ENCODE measurements at regions not wholly inside any gene's neighbourhood (a gene's known extent, or its start where the extent isn't known, plus 50 kb on each side); places are given as distances from the start of the nearest gene placed in this dataset.

DNA sequence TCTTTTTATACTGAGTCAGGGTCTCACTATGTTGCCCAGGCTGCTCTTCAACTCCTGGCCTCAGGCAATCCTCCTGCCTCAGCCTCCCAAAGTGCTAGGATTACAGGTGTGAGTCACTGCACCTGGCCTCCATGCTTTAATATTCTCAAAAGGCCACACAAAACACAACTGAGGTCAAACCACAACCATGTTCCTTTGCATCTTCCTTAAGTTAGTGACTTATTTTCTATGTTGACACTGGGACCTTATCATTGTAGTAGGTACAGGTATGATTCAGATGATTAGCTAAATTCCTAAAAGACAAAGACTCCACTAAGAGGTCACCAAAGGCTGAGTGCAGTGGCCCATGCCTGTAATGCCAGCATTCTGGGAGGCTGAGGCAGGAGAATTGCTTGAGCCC lies 131.9 kb upstream of the ATP1B1 start:
- Histone ChIP-seq H3K9ac (ENCODE audit: low read length) (no peak overlapping the region), H3K36me3 (ENCODE audit: insufficient read depth, low read length) (no peaks in the 10 kb centered on the region), H3K9me3 (ENCODE audit: insufficient read depth, low read depth, low read length) (no peaks in the 10 kb centered on the region), H3K27ac (ENCODE audit: low read depth, low read length) (no peak overlapping the region), H2AFZ (ENCODE audit: low read depth, low read length) (no peak overlapping the region), H3K79me2 (ENCODE audit: insufficient read depth, low read length) (no peaks in the 10 kb centered on the region), H3K27me3 (ENCODE audit: insufficient read depth, low read length) (no peaks in the 10 kb centered on the region), H3K4me3 (ENCODE audit: insufficient read depth, low read depth, low read length) (no peak overlapping the region), H3K4me2 (ENCODE audit: low read length) (no peak overlapping the region), H4K20me1 (ENCODE audit: insufficient read depth, low read length) (no peaks in the 10 kb centered on the region), H3K4me1 (ENCODE audit: insufficient read depth, low read length) (no peaks in the 10 kb centered on the region)
- Mint-ChIP-seq H3K9me3 (ENCODE audit: unreplicated experiment) (no peaks in the 10 kb centered on the region), H3K27me3 (ENCODE audit: low read depth, unreplicated experiment) (peaks cover 1% of the 10 kb centered on the region), H3K27ac (ENCODE audit: unreplicated experiment) (no peak overlapping the region), H3K4me1 (ENCODE audit: low read depth, unreplicated experiment) (no peaks in the 10 kb centered on the region), H3K4me3 (ENCODE audit: unreplicated experiment) (no peak overlapping the region), H3K36me3 (ENCODE audit: low read depth, unreplicated experiment) (peaks cover 2% of the 10 kb centered on the region)
- DNase-seq (ENCODE audit: low read depth), result no peak
- FAIRE-seq, result no peak
- TF ChIP-seq, protein P1, sequence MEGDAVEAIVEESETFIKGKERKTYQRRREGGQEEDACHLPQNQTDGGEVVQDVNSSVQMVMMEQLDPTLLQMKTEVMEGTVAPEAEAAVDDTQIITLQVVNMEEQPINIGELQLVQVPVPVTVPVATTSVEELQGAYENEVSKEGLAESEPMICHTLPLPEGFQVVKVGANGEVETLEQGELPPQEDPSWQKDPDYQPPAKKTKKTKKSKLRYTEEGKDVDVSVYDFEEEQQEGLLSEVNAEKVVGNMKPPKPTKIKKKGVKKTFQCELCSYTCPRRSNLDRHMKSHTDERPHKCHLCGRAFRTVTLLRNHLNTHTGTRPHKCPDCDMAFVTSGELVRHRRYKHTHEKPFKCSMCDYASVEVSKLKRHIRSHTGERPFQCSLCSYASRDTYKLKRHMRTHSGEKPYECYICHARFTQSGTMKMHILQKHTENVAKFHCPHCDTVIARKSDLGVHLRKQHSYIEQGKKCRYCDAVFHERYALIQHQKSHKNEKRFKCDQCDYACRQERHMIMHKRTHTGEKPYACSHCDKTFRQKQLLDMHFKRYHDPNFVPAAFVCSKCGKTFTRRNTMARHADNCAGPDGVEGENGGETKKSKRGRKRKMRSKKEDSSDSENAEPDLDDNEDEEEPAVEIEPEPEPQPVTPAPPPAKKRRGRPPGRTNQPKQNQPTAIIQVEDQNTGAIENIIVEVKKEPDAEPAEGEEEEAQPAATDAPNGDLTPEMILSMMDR (IDR thresholded peaks at IDR 0.05; ENCODE audit: insufficient read depth, low read depth, low read length), result no peak
- TF ChIP-seq EZH2 (IDR thresholded peaks at IDR 0.05; ENCODE audit: insufficient read depth, low read length), result no peak

DNA sequence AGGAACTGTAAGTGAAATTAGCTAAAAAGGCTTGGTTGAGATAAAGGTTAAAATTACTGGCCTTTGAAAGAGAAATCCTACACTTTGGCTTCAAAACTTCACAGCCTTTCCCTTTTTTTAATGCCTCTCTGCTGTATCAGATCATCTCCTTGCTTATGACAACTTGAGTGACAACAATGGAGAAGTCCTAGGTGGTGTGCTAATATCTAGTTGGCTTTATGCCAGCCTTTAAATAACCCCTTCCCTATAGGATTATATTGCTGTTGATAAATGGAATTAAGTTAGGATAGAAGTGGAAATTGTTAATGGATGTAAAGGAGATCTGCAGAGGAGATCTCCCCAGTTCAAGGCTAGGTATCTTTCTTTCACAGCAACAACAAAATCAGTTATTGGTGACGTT lies 130.2 kb upstream of the ATP1B1 start:
- Mint-ChIP-seq H3K27ac (ENCODE audit: unreplicated experiment) (no peak overlapping the region), H3K36me3 (ENCODE audit: low read depth, unreplicated experiment) (peaks cover 2% of the 10 kb centered on the region), H3K27me3 (ENCODE audit: low read depth, unreplicated experiment) (peaks cover 1% of the 10 kb centered on the region), H3K9me3 (ENCODE audit: unreplicated experiment) (no peaks in the 10 kb centered on the region), H3K4me3 (ENCODE audit: unreplicated experiment) (no peak overlapping the region), H3K4me1 (ENCODE audit: low read depth, unreplicated experiment) (no peaks in the 10 kb centered on the region)
- no peaks in the 10 kb centered on the region for H4K20me1 ChIP-seq (ENCODE audit: insufficient read depth, low read length)
- H3K9ac ChIP-seq (ENCODE audit: low read length), result no peak overlapping the region
- no peak overlapping the region for H3K4me3 ChIP-seq (ENCODE audit: insufficient read depth, low read depth, low read length)
- H3K27me3 ChIP-seq (ENCODE audit: insufficient read depth, low read length), result no peaks in the 10 kb centered on the region
- no peak overlapping the region for H3K27ac ChIP-seq (ENCODE audit: low read depth, low read length)
- no peak for DNase-seq (ENCODE audit: low read depth)
- no peaks in the 10 kb centered on the region for H3K79me2 ChIP-seq (ENCODE audit: insufficient read depth, low read length)
- no peak overlapping the region for H3K4me2 ChIP-seq (ENCODE audit: low read length)
- H3K4me1 ChIP-seq (ENCODE audit: insufficient read depth, low read length), result no peaks in the 10 kb centered on the region
- no peaks in the 10 kb centered on the region for H3K36me3 ChIP-seq (ENCODE audit: insufficient read depth, low read length)
- no peak overlapping the region for H2AFZ ChIP-seq (ENCODE audit: low read depth, low read length)
- no peak for FAIRE-seq
- TF ChIP-seq, protein P1 (IDR thresholded peaks at IDR 0.05; ENCODE audit: insufficient read depth, low read depth, low read length), result no peak
- TF ChIP-seq EZH2 (IDR thresholded peaks at IDR 0.05; ENCODE audit: insufficient read depth, low read length), result no peak
- H3K9me3 ChIP-seq (ENCODE audit: insufficient read depth, low read depth, low read length), result no peaks in the 10 kb centered on the region

DNA sequence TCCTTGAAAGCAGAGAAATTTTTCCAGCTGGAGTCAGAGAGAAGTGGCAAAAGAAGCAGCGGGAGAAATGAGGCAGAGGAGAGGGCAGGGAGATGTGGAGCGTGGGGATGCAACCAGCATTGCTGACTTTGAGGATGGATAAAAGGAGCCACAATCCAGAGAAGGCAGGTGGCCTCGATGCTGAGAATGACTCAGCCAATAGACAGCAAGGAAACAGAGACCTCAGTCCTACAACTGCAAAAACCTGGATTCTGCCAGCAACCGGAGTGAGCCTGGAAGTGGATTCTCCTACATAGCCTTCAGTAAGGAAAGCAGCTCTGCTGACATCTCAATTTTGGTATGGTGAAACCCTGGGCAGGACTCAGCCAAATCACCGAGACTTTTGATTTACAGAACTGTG lies 128.9 kb upstream of the ATP1B1 start:
- Histone ChIP-seq H3K27ac (ENCODE audit: low read depth, low read length) (no peak overlapping the region), H3K27me3 (ENCODE audit: insufficient read depth, low read length) (no peaks in the 10 kb centered on the region), H3K4me1 (ENCODE audit: insufficient read depth, low read length) (no peaks in the 10 kb centered on the region), H3K36me3 (ENCODE audit: insufficient read depth, low read length) (no peaks in the 10 kb centered on the region), H2AFZ (ENCODE audit: low read depth, low read length) (no peak overlapping the region), H4K20me1 (ENCODE audit: insufficient read depth, low read length) (no peaks in the 10 kb centered on the region), H3K79me2 (ENCODE audit: insufficient read depth, low read length) (no peaks in the 10 kb centered on the region), H3K4me3 (ENCODE audit: insufficient read depth, low read depth, low read length) (no peak overlapping the region), H3K9me3 (ENCODE audit: insufficient read depth, low read depth, low read length) (no peaks in the 10 kb centered on the region), H3K9ac (ENCODE audit: low read length) (no peak overlapping the region), H3K4me2 (ENCODE audit: low read length) (no peak overlapping the region)
- Mint-ChIP-seq H3K4me1 (ENCODE audit: low read depth, unreplicated experiment) (no peaks in the 10 kb centered on the region), H3K27ac (ENCODE audit: unreplicated experiment) (no peak overlapping the region), H3K27me3 (ENCODE audit: low read depth, unreplicated experiment) (peaks cover 1% of the 10 kb centered on the region), H3K36me3 (ENCODE audit: low read depth, unreplicated experiment) (peaks cover 2% of the 10 kb centered on the region), H3K9me3 (ENCODE audit: unreplicated experiment) (no peaks in the 10 kb centered on the region), H3K4me3 (ENCODE audit: unreplicated experiment) (no peak overlapping the region)
- TF ChIP-seq, protein P1 (IDR thresholded peaks at IDR 0.05; ENCODE audit: insufficient read depth, low read depth, low read length), result no peak
- no peak for TF ChIP-seq EZH2 (IDR thresholded peaks at IDR 0.05; ENCODE audit: insufficient read depth, low read length)
- DNase-seq (ENCODE audit: low read depth) (no peak), FAIRE-seq (no peak)

Data from astrocyte (in vitro differentiated cells and primary cell).